22Rv1 (cell line): ENCODE measurements at regions not wholly inside any gene's neighbourhood (a gene's known extent, or its start where the extent isn't known, plus 50 kb on each side); places are given as distances from the start of the nearest gene placed in this dataset.

ENCODE experiments used
- ZFX ChIP-seq: fragments of 450-650 bp; IDR thresholded peaks from 2 replicates; pipeline ENCODE4 v1.6.1; 2017; ENCODE audit warnings: antibody characterized with exemption, borderline replicate concordance
- TF ChIP-seq, protein P1 (sequence below): fragments of 450-650 bp; IDR thresholded peaks from 2 replicates; pipeline ENCODE4 v1.5.1; 2017; ENCODE audit warnings: mild to moderate bottlenecking

DNA sequence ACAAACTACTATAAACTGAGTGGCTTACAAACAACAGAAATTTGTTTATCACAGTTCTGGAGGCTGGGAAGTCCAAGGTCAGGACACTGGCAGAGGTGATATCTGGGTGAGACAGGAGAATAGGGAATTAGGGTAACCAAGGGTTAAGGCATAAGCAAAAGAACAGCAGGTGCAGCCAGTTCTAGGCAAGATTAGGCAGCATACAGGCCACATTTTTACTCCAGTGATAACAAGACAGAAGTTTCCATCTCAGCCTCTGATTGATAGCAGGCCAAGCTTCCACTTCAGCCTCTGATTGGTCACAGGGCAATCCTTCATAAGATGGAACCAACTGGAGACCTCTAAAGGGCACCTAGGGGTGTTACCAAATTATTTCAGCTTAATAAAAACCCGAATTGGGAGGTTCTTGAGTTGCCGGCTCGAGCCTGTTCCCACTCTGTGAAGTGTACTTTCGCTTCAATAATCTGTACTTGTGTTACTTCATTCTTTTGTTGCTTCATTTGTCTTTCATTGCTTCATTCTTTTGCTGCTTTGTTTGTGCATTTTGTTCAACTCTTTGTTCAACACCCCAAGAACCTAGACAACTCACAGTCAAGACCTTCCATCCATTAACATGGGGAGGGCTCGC lies 185.6 kb downstream of the TOMM20 start:
- TF ChIP-seq, protein P1, sequence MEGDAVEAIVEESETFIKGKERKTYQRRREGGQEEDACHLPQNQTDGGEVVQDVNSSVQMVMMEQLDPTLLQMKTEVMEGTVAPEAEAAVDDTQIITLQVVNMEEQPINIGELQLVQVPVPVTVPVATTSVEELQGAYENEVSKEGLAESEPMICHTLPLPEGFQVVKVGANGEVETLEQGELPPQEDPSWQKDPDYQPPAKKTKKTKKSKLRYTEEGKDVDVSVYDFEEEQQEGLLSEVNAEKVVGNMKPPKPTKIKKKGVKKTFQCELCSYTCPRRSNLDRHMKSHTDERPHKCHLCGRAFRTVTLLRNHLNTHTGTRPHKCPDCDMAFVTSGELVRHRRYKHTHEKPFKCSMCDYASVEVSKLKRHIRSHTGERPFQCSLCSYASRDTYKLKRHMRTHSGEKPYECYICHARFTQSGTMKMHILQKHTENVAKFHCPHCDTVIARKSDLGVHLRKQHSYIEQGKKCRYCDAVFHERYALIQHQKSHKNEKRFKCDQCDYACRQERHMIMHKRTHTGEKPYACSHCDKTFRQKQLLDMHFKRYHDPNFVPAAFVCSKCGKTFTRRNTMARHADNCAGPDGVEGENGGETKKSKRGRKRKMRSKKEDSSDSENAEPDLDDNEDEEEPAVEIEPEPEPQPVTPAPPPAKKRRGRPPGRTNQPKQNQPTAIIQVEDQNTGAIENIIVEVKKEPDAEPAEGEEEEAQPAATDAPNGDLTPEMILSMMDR, result no peak
- TF ChIP-seq ZFX, result no peak
